ENCODE measurements at regions not wholly inside any gene's neighbourhood (a gene's known extent, or its start where the extent isn't known, plus 50 kb on each side); places are given as distances from the start of the nearest gene placed in this dataset.

DNA sequence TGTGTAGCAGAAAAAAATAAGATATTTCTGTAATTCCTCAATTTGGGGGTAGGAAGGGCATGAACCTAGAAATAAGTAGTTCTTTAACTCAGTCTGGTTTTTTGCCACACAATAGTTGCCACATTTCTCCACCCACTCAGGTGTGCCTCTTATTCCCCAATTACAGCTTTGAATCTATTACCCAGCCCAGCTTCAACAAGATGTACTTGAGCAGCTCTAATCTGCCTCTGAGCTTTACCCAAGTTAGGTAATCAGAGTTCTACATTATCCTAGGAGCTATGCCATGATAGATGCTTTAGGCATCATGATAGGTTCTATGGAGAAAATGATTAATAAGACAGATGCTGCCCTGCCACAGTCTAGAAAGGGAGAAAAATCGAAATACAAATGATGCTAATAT is 117.4 kb upstream of the GPRIN3 start:
- TF ChIP-seq, protein P1, sequence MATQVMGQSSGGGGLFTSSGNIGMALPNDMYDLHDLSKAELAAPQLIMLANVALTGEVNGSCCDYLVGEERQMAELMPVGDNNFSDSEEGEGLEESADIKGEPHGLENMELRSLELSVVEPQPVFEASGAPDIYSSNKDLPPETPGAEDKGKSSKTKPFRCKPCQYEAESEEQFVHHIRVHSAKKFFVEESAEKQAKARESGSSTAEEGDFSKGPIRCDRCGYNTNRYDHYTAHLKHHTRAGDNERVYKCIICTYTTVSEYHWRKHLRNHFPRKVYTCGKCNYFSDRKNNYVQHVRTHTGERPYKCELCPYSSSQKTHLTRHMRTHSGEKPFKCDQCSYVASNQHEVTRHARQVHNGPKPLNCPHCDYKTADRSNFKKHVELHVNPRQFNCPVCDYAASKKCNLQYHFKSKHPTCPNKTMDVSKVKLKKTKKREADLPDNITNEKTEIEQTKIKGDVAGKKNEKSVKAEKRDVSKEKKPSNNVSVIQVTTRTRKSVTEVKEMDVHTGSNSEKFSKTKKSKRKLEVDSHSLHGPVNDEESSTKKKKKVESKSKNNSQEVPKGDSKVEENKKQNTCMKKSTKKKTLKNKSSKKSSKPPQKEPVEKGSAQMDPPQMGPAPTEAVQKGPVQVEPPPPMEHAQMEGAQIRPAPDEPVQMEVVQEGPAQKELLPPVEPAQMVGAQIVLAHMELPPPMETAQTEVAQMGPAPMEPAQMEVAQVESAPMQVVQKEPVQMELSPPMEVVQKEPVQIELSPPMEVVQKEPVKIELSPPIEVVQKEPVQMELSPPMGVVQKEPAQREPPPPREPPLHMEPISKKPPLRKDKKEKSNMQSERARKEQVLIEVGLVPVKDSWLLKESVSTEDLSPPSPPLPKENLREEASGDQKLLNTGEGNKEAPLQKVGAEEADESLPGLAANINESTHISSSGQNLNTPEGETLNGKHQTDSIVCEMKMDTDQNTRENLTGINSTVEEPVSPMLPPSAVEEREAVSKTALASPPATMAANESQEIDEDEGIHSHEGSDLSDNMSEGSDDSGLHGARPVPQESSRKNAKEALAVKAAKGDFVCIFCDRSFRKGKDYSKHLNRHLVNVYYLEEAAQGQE (IDR thresholded peaks at IDR 0.05; ENCODE audit: low read depth) = no peak
- TF ChIP-seq NFIC (IDR thresholded peaks at IDR 0.05) (no peak), EP300 (IDR thresholded peaks at IDR 0.05; ENCODE audit: borderline replicate concordance) (no peak), FOXM1 (IDR thresholded peaks at IDR 0.05; ENCODE audit: borderline replicate concordance, low read depth) (no peak), TAF1 (IDR thresholded peaks at IDR 0.05; ENCODE audit: low read depth) (no peak), CREB1 (IDR thresholded peaks at IDR 0.05; ENCODE audit: low read depth) (no peak), CEBPB (IDR thresholded peaks at IDR 0.05) (no peak), TCF12 (IDR thresholded peaks at IDR 0.05; ENCODE audit: low read depth) (no peak)
- TF ChIP-seq, protein P2, sequence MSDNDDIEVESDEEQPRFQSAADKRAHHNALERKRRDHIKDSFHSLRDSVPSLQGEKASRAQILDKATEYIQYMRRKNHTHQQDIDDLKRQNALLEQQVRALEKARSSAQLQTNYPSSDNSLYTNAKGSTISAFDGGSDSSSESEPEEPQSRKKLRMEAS (IDR thresholded peaks at IDR 0.05) = no peak
